ENCODE measurements at regions not wholly inside any gene's neighbourhood (a gene's known extent, or its start where the extent isn't known, plus 50 kb on each side); places are given as distances from the start of the nearest gene placed in this dataset.

- no peak for DNase-seq (ENCODE audit: low read depth)
- H3K4me3 ChIP-seq (ENCODE audit: low read depth, low read length) = no peak overlapping the region
- no peak for TF ChIP-seq CTCF (IDR thresholded peaks at IDR 0.05; ENCODE audit: insufficient read depth, low read depth, low read length, missing control alignments)
These were observed 326.8 kb upstream of the SGCD start for GRCh38 chr5:156000115-156000514.

DNA sequence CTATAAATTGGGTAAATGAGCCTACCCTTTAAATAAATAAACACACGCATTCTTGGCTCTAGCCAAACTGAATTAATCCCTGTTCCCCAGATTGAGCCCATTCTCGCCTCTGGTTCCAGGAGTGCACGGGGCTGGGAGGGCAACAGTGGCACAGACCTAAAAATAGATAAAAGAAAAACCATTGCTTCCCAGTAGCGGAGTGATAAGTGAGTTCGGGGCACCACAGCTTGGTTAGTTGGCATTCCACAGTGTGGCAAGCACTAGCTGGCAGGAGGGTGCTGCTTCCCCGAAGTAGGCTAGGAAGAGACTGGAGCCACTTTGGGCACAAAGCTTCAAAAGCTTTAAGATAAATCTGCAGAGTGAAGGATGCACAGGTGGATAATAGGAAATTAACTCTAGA is 322.2 kb upstream of the SGCD start:
- TF ChIP-seq CTCF (IDR thresholded peaks at IDR 0.05; ENCODE audit: insufficient read depth, low read depth, low read length, missing control alignments) = no peak
- no peak overlapping the region for H3K4me3 ChIP-seq (ENCODE audit: low read depth, low read length)
- no peak for DNase-seq (ENCODE audit: low read depth)

GRCh38 chr5:156006026-156006647 is 320.8 kb upstream of the SGCD start:
- H3K4me3 ChIP-seq (ENCODE audit: low read depth, low read length) = no peak overlapping the region
- TF ChIP-seq CTCF (IDR thresholded peaks at IDR 0.05; ENCODE audit: insufficient read depth, low read depth, low read length, missing control alignments) = no peak
- DNase-seq (ENCODE audit: low read depth) = no peak

- no peak for DNase-seq (ENCODE audit: low read depth)
- TF ChIP-seq CTCF (IDR thresholded peaks at IDR 0.05; ENCODE audit: insufficient read depth, low read depth, low read length, missing control alignments) = no peak
- no peak overlapping the region for H3K4me3 ChIP-seq (ENCODE audit: low read depth, low read length)
These were observed 318.1 kb upstream of the SGCD start for GRCh38 chr5:156008844-156009243.

DNA sequence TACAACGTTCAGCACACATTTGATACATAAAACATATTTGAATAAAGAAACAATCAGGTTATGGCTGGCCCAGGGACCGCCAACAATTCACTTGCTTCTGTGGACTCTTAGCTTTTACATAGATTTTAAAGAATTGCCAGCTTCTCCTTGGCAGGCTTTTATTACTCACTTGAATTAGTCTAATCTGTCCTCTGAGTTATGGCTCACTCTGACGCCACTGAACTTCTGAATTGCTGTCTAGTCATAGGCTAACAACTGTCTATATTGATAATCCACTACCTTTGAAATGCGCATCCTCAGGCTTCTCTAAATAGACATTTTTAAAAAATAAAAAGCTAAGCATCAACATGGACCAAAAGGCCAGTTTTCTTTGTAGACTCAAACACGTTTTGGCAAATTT is 317.4 kb upstream of the SGCD start:
- no peak overlapping the region for H3K4me3 ChIP-seq (ENCODE audit: low read depth, low read length)
- no peak for DNase-seq (ENCODE audit: low read depth)
- no peak for TF ChIP-seq CTCF (IDR thresholded peaks at IDR 0.05; ENCODE audit: insufficient read depth, low read depth, low read length, missing control alignments)

DNA sequence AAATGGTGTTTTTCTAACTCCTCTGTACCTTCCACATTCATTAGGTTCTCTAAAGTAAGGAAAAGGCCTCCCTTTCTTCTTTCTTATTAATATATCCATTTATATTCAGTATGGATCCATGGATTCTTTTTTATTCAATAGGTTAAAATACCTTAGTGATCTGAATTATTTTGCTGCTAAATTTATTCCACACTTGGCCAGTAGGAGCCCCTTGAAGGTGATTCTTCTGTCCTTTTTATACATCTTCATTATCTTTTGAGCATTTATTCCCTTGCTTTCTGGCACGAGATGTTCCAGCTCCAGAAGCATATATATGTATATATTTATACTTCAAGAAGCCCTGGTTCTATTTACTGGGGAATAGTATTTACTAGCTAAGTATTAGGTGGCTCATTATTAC is 311.8 kb upstream of the SGCD start:
- DNase-seq (ENCODE audit: low read depth) = no peak
- TF ChIP-seq CTCF (IDR thresholded peaks at IDR 0.05; ENCODE audit: insufficient read depth, low read depth, low read length, missing control alignments) = no peak
- H3K4me3 ChIP-seq (ENCODE audit: low read depth, low read length) = no peak overlapping the region

DNA sequence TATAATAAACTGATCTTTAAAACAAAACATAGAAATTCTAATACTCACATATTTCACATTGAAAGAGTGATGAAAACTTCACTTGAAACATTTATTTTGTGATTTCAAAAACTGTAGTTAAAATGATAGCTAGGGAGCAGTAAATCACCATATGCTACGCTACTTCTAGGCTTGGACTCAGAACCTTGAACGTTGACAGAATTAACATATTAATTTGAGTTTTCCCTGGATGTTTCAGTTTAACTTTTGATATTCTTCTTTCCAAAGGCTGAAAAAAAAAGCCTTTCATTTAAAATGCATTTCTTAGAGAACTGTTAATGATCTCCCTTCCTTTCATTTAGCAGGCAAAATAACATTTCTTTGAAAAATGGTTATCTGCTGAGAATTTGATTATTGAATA is 307.8 kb upstream of the SGCD start:
- no peak overlapping the region for H3K4me3 ChIP-seq (ENCODE audit: low read depth, low read length)
- DNase-seq (ENCODE audit: low read depth) = no peak
- TF ChIP-seq CTCF (IDR thresholded peaks at IDR 0.05; ENCODE audit: insufficient read depth, low read depth, low read length, missing control alignments) = no peak

All from GM12865 (cell line).